ENCODE measurements at regions not wholly inside any gene's neighbourhood (a gene's known extent, or its start where the extent isn't known, plus 50 kb on each side); places are given as distances from the start of the nearest gene placed in this dataset.

GRCh38 chr6:137666202-137666774, 172.1 kb upstream of the OLIG3 start:
- WGBS (ENCODE audit: low lambda C conversion rate), result 9% methylated on average over 4 of the region's 4 CpGs
- Histone ChIP-seq H4K20me1 (ENCODE audit: insufficient read depth) (no peaks in the 10 kb centered on the region), H3K4me2 (no peak overlapping the region), H3K9me3 (no peaks in the 10 kb centered on the region), H3F3A (replicated peaks; ENCODE audit: insufficient read depth) (no peaks in the 10 kb centered on the region), H3K9me2 (no peaks in the 10 kb centered on the region), H3K27me3 (ENCODE audit: insufficient read depth) (no peaks in the 10 kb centered on the region), H3K4me3 (ENCODE audit: low read depth in 2 of 2, low read length in 1 of 2) (no peak overlapping the region), H3K79me2 (ENCODE audit: insufficient read depth) (no peaks in the 10 kb centered on the region), H3K9ac (no peak overlapping the region), H3K4me1 (ENCODE audit: control insufficient read depth in 1 of 2, insufficient read depth in 2 of 2, low read depth in 1 of 2, low read length in 1 of 2) (no peaks in the 10 kb centered on the region), H3K36me3 (replicated peaks in 1 of 2; ENCODE audit: control insufficient read depth in 1 of 2, insufficient read depth in 2 of 2, low read length in 1 of 2) (no peaks in the 10 kb centered on the region), H3K27ac (ENCODE audit: low read depth in 2 of 2, low read length in 1 of 2) (no peak overlapping the region), H2AFZ (ENCODE audit: low read depth) (no peak overlapping the region)
- POLR2A ChIA-PET, result no interaction called here
- TF ChIP-seq SIN3A (IDR thresholded peaks at IDR 0.05; ENCODE audit: borderline replicate concordance, low read depth, low read length), result no peak
- TF ChIP-seq JUND (IDR thresholded peaks at IDR 0.05), result no peak
- no peak for TF ChIP-seq GABPA (IDR thresholded peaks at IDR 0.05; ENCODE audit: low read depth)
- no peak for TF ChIP-seq FOXJ3 (CRISPR knock-in tag; IDR thresholded peaks at IDR 0.05)
- no peak for TF ChIP-seq YY1 (IDR thresholded peaks at IDR 0.05; ENCODE audit: low read depth)
- no peak for TF ChIP-seq RXRA (IDR thresholded peaks at IDR 0.05; ENCODE audit: borderline replicate concordance, low read depth)
- no peak for TF ChIP-seq TCF12 (IDR thresholded peaks at IDR 0.05)
- TF ChIP-seq TAF1 (IDR thresholded peaks at IDR 0.05; ENCODE audit: borderline replicate concordance, low read depth, low read length), result no peak
- TF ChIP-seq NFIC (IDR thresholded peaks at IDR 0.05; ENCODE audit: borderline replicate concordance), result no peak
- no peak for TF ChIP-seq REST (IDR thresholded peaks at IDR 0.05; ENCODE audit: low read depth, low read length)
- TF ChIP-seq EZH2phosphoT487 (IDR thresholded peaks at IDR 0.05; ENCODE audit: borderline replicate concordance, low read depth), result no peak
- no peak for TF ChIP-seq ZBTB33 (IDR thresholded peaks at IDR 0.05; ENCODE audit: borderline replicate concordance, low read depth)
- TF ChIP-seq SMC3 (IDR thresholded peaks at IDR 0.05; ENCODE audit: low read depth, low read length), result no peak
- TF ChIP-seq ELF1 (IDR thresholded peaks at IDR 0.05), result no peak
- no peak for TF ChIP-seq CTCF (IDR thresholded peaks at IDR 0.05)
- TF ChIP-seq CHD2 (IDR thresholded peaks at IDR 0.05; ENCODE audit: low read length, partially characterized antibody), result no peak
- TF ChIP-seq RAD21 (IDR thresholded peaks at IDR 0.05; ENCODE audit: low read length), result no peak
- TF ChIP-seq USF1 (IDR thresholded peaks at IDR 0.05; ENCODE audit: borderline replicate concordance, low read depth), result no peak
- TF ChIP-seq TEAD4 (IDR thresholded peaks at IDR 0.05; ENCODE audit: borderline replicate concordance, insufficient read depth), result no peak
- CTCF ChIA-PET, result interaction anchor here (0.6 to 1.1 kb wide), 2 partner anchors 25 to 206 kb away, joined by 3 read pairs; no protein-coding TSS in a partner anchor
- DNase-seq, result no peak

Data from SK-N-SH (cell line).